GM23338 (cell line): ENCODE measurements at regions not wholly inside any gene's neighbourhood (a gene's known extent, or its start where the extent isn't known, plus 50 kb on each side); places are given as distances from the start of the nearest gene placed in this dataset.

Experiments
- ATAC-seq: fragments of 200-7000 bp; cut with Tn5 transposase; 3 replicates; pipeline ENCODE4 v1.9.1; 2020
- DNase-seq: peaks from one replicate; pipeline ENCODE4 v3.0.0-alpha.2; 2015; ENCODE audit warnings: low spot score
- H2AFZ ChIP-seq: fragments of 200-600 bp; sonication (generic); 2 replicates; pipeline ENCODE4 v1.8.0; 2016; ENCODE audit warnings: antibody characterized with exemption, mild to moderate bottlenecking, moderate library complexity
- H3F3A ChIP-seq: fragments of 200-600 bp; sonication (generic); replicated peaks from 2 replicates; pipeline ENCODE4 v1.8.0; 2017; ENCODE audit warnings: antibody characterized with exemption, mixed run types, low read depth
- H3K27ac ChIP-seq: fragments of 200-600 bp; sonication (generic); 2 replicates; pipeline ENCODE4 v1.6.1; 2016; ENCODE audit warnings: low read depth
- H3K27me3 ChIP-seq: fragments of 200-600 bp; sonication (generic); 2 replicates; pipeline ENCODE4 v1.8.0; 2016; ENCODE audit warnings: mild to moderate bottlenecking, mixed run types, moderate library complexity; ENCODE audit not compliant: insufficient read depth
- H3K36me3 ChIP-seq: fragments of 200-600 bp; sonication (generic); 2 replicates; pipeline ENCODE4 v1.8.0; 2016; ENCODE audit warnings: mild to moderate bottlenecking; ENCODE audit not compliant: insufficient read depth
- H3K4me1 ChIP-seq: fragments of 200-600 bp; sonication (generic); 2 replicates; pipeline ENCODE4 v1.8.0; 2016; ENCODE audit warnings: mild to moderate bottlenecking, moderate library complexity; ENCODE audit not compliant: insufficient read depth
- H3K4me2 ChIP-seq: fragments of 200-600 bp; sonication (generic); 2 replicates; pipeline ENCODE4 v1.7.1; 2017; ENCODE audit warnings: mixed run types
- H3K4me3 ChIP-seq: fragments of 200-600 bp; sonication (generic); 2 replicates; pipeline ENCODE4 v1.6.1; 2016; ENCODE audit warnings: mixed run types
- H3K79me2 ChIP-seq: fragments of 200-600 bp; sonication (generic); replicated peaks from 2 replicates; pipeline ENCODE4 v1.8.0; 2017; ENCODE audit warnings: mild to moderate bottlenecking; ENCODE audit not compliant: insufficient read depth
- H3K9me2 ChIP-seq: fragments of 200-600 bp; sonication (generic); 2 replicates; pipeline ENCODE4 v1.8.0; 2017; ENCODE audit not compliant: insufficient read depth
- H4K20me1 ChIP-seq: fragments of 200-600 bp; sonication (generic); replicated peaks from 2 replicates; pipeline ENCODE4 v1.8.0; 2017; ENCODE audit warnings: mild to moderate bottlenecking; ENCODE audit not compliant: insufficient read depth
- H3K27ac Mint-ChIP-seq: 2 replicates; pipeline ENCODE4 v1.8.0; 2020; ENCODE audit warnings: inconsistent platforms, mild to moderate bottlenecking, moderate library complexity, mixed read lengths
- H3K27me3 Mint-ChIP-seq: 3 replicates; pipeline ENCODE4 v1.8.0; 2022; ENCODE audit warnings: low read depth, mild to moderate bottlenecking, moderate library complexity, mixed read lengths, inconsistent platforms; ENCODE audit not compliant: insufficient read depth, poor library complexity
- H3K36me3 Mint-ChIP-seq: 3 replicates; pipeline ENCODE4 v1.8.0; 2021; ENCODE audit warnings: low read depth, mild to moderate bottlenecking, inconsistent platforms, moderate library complexity, mixed read lengths
- H3K4me1 Mint-ChIP-seq: 3 replicates; pipeline ENCODE4 v1.8.0; 2020; ENCODE audit warnings: mild to moderate bottlenecking, inconsistent platforms, mixed read lengths
- H3K4me3 Mint-ChIP-seq: 3 replicates; pipeline ENCODE4 v1.8.0; 2021; ENCODE audit warnings: moderate library complexity, mild to moderate bottlenecking, inconsistent platforms, mixed read lengths
- H3K9me3 Mint-ChIP-seq: 3 replicates; pipeline ENCODE4 v1.8.0; 2020; ENCODE audit warnings: moderate library complexity, mild to moderate bottlenecking, inconsistent platforms, mixed read lengths
- CREB1 ChIP-seq: fragments of 250-450 bp; sonication (Bioruptor Pico); IDR thresholded peaks from 2 replicates; pipeline ENCODE4 v1.5.0; 2020; ENCODE audit warnings: low read depth, mild to moderate bottlenecking, moderate library complexity
- ETS1 ChIP-seq: IDR thresholded peaks from 2 replicates; pipeline ENCODE4 v1.6.1; 2016; ENCODE audit warnings: antibody characterized with exemption
- EZH2 ChIP-seq: fragments of 200-600 bp; sonication (generic); IDR thresholded peaks from one replicate; pipeline ENCODE4 v1.8.0; 2017; ENCODE audit warnings: antibody characterized with exemption, mild to moderate bottlenecking, low read depth; ENCODE audit not compliant: unreplicated experiment
- EZH2phosphoT487 ChIP-seq: fragments of 200-600 bp; sonication (generic); IDR thresholded peaks from one replicate; pipeline ENCODE4 v1.8.1; 2018; ENCODE audit warnings: antibody characterized with exemption; ENCODE audit not compliant: unreplicated experiment
- JUNB ChIP-seq: IDR thresholded peaks from one replicate; pipeline ENCODE4 v1.6.1; 2016; ENCODE audit warnings: antibody characterized with exemption; ENCODE audit not compliant: unreplicated experiment
- NANOG ChIP-seq: IDR thresholded peaks from 2 replicates; pipeline ENCODE4 v1.6.1; 2016; ENCODE audit warnings: antibody characterized with exemption, borderline replicate concordance
- POLR2AphosphoS5 ChIP-seq: IDR thresholded peaks from 2 replicates; pipeline ENCODE4 v1.6.1; 2016; ENCODE audit warnings: antibody characterized with exemption, low read depth
- STAT1 ChIP-seq: IDR thresholded peaks from one replicate; pipeline ENCODE4 v1.6.1; 2016; ENCODE audit warnings: antibody characterized with exemption; ENCODE audit not compliant: unreplicated experiment
- ZNF114 ChIP-seq: fragments of 250-450 bp; sonication (Bioruptor Pico); IDR thresholded peaks from 2 replicates; pipeline ENCODE4 v1.5.0; 2020; ENCODE audit warnings: mild to moderate bottlenecking, moderate library complexity
- ZNF331 ChIP-seq: fragments of 250-450 bp; sonication (Bioruptor Pico); IDR thresholded peaks from 2 replicates; pipeline ENCODE4 v1.5.0; 2020; ENCODE audit warnings: low read depth, mild to moderate bottlenecking, moderate library complexity
- TF ChIP-seq, protein P1 (sequence below): IDR thresholded peaks from one replicate; pipeline ENCODE4 v1.6.1; 2018; ENCODE audit warnings: antibody characterized with exemption; ENCODE audit not compliant: unreplicated experiment
- TF ChIP-seq, protein P2 (sequence below), 2 experiments: fragments of 200-600 bp in 1 of 2; sonication (generic) in 1 of 2; conservative IDR thresholded peaks; 2 replicates each; pipeline versions ENCODE4 v1.5.1 to v1.6.1; 2016 to 2017; ENCODE audit warnings: antibody characterized with exemption in 2 of 2, low read depth in 2 of 2, mild to moderate bottlenecking in 2 of 2, moderate library complexity in 1 of 2

DNA sequence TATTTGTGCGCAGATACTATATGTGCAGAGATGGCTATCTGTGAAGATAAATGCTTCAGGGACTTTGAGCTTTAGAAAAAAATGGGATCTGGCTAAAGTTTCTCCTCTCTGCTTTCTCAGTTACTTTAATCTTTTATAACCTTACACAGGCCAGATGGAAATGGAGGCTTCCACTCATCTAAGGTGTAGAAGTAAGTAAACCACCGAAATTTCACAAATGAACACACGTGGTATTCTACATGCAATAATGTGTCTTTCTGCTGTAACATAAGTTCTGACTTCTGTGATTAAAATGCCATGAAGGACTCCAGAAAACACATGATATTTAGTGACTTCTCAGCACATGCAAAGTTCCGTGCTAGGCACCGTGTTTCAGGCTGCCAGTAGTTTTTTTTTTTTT lies 99.1 kb upstream of the FOXN3 start (continued):
- TF ChIP-seq, protein P1, sequence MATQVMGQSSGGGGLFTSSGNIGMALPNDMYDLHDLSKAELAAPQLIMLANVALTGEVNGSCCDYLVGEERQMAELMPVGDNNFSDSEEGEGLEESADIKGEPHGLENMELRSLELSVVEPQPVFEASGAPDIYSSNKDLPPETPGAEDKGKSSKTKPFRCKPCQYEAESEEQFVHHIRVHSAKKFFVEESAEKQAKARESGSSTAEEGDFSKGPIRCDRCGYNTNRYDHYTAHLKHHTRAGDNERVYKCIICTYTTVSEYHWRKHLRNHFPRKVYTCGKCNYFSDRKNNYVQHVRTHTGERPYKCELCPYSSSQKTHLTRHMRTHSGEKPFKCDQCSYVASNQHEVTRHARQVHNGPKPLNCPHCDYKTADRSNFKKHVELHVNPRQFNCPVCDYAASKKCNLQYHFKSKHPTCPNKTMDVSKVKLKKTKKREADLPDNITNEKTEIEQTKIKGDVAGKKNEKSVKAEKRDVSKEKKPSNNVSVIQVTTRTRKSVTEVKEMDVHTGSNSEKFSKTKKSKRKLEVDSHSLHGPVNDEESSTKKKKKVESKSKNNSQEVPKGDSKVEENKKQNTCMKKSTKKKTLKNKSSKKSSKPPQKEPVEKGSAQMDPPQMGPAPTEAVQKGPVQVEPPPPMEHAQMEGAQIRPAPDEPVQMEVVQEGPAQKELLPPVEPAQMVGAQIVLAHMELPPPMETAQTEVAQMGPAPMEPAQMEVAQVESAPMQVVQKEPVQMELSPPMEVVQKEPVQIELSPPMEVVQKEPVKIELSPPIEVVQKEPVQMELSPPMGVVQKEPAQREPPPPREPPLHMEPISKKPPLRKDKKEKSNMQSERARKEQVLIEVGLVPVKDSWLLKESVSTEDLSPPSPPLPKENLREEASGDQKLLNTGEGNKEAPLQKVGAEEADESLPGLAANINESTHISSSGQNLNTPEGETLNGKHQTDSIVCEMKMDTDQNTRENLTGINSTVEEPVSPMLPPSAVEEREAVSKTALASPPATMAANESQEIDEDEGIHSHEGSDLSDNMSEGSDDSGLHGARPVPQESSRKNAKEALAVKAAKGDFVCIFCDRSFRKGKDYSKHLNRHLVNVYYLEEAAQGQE = no peak
- TF ChIP-seq, protein P2, sequence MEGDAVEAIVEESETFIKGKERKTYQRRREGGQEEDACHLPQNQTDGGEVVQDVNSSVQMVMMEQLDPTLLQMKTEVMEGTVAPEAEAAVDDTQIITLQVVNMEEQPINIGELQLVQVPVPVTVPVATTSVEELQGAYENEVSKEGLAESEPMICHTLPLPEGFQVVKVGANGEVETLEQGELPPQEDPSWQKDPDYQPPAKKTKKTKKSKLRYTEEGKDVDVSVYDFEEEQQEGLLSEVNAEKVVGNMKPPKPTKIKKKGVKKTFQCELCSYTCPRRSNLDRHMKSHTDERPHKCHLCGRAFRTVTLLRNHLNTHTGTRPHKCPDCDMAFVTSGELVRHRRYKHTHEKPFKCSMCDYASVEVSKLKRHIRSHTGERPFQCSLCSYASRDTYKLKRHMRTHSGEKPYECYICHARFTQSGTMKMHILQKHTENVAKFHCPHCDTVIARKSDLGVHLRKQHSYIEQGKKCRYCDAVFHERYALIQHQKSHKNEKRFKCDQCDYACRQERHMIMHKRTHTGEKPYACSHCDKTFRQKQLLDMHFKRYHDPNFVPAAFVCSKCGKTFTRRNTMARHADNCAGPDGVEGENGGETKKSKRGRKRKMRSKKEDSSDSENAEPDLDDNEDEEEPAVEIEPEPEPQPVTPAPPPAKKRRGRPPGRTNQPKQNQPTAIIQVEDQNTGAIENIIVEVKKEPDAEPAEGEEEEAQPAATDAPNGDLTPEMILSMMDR (conservative IDR thresholded peaks at IDR 0.05; ENCODE audit: low read depth in 2 of 2) = no peak
- TF ChIP-seq POLR2AphosphoS5 (no peak), CREB1 (CRISPR knock-in tag) (no peak), ZNF331 (no peak), ZNF114 (CRISPR knock-in tag) (no peak), NANOG (no peak), JUNB (no peak), ETS1 (no peak), EZH2 (no peak), STAT1 (no peak)

DNA sequence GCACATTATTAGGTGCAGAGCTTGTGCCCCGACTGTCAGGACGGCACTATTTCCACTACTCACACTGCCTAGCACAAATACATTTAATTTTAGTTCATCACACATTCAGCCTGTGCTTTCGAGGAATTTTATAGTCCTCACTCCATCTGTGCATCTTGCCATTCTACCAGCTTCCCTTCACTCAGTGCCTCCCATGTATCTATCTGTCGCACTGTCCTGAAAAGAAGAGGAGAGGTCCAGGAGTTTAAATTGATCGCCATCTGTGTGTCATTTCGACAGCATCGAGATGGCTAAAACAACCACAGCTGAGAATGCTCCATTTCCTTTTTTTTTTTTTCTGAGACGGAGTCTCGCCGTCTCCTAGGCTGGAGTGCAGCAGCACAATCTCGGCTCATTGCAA lies 97.6 kb upstream of the FOXN3 start:
- peaks cover 9% of the 10 kb centered on the region for H3K27me3 Mint-ChIP-seq
- no peak overlapping the region for H3K4me3 ChIP-seq
- peaks cover 16% of the 10 kb centered on the region for H3K4me1 ChIP-seq
- no peaks in the 10 kb centered on the region for H3F3A ChIP-seq
- H3K27ac Mint-ChIP-seq = no peak overlapping the region
- H3K4me3 Mint-ChIP-seq = no peak overlapping the region
- DNase-seq (no peak), ATAC-seq (no peak)
- no peak overlapping the region for H2AFZ ChIP-seq
- H3K27me3 ChIP-seq = no peaks in the 10 kb centered on the region
- no peaks in the 10 kb centered on the region for H3K9me2 ChIP-seq
- peaks cover 31% of the 10 kb centered on the region for H3K4me1 Mint-ChIP-seq
- H4K20me1 ChIP-seq = peaks cover 3% of the 10 kb centered on the region
- H3K27ac ChIP-seq = no peak overlapping the region
- H3K79me2 ChIP-seq = peaks cover 91% of the 10 kb centered on the region
- peaks cover 4% of the 10 kb centered on the region; the same call in 1 of the 2 replicates for H3K36me3 ChIP-seq
- peaks cover 9% of the 10 kb centered on the region for H3K9me3 Mint-ChIP-seq
- peaks cover 48% of the 10 kb centered on the region for H3K36me3 Mint-ChIP-seq
- H3K4me2 ChIP-seq = no peak overlapping the region
- TF ChIP-seq, protein P2 (conservative IDR thresholded peaks at IDR 0.05; ENCODE audit: low read depth in 2 of 2) = no peak
- TF ChIP-seq NANOG (no peak), EZH2phosphoT487 (no peak), JUNB (no peak), STAT1 (no peak)
